K562 (cell line): ENCODE measurements at regions not wholly inside any gene's neighbourhood (a gene's known extent, or its start where the extent isn't known, plus 50 kb on each side); places are given as distances from the start of the nearest gene placed in this dataset.

Experiments used
- ATAC-seq: fragments of 200-7000 bp; cut with Tn5 transposase; 3 replicates; pipeline ENCODE4 v1.9.1; 2020; ENCODE audit warnings: moderate library complexity
- BruUV-seq: library from RNA; stranded (reverse); fragments of 400-500 nt; replicated peaks from 2 replicates; lab custom pipeline; 2021; lab: Mats Ljungman, UMichigan
- CTCF ChIA-PET: fragments of 300-600 bp; formaldehyde crosslinking; extraction: SDS; loops from one replicate; lab custom pipeline; 2021; ENCODE audit warnings: low intra/inter-chr PET ratio; lab: Yijun Ruan, JAX
- POLR2A ChIA-PET: fragments of 300-600, 350-650 bp; sonication (Branson Sonifier 250); formaldehyde crosslinking; extraction: SDS; loops from one replicate; lab custom pipeline; 2021; ENCODE audit warnings: antibody characterized with exemption, inconsistent platforms; lab: Yijun Ruan, JAX
- DNase-seq, 4 experiments: peaks; one replicate each; pipeline versions ENCODE4 v3.0.0 to v3.0.0-alpha.2; 2011 to 2018; ENCODE audit warnings: low spot score in 3 of 4, mixed read lengths in 3 of 4; ENCODE audit errors: extremely low read depth in 1 of 4
- FAIRE-seq: peaks from 2 replicates; lab custom pipeline; 2011; peaks lifted over from hg19 to GRCh38; lab: Jason Lieb, UNC
- H2AFZ ChIP-seq: 2 replicates; pipeline ENCODE4 v1.6.0; 2011; ENCODE audit warnings: low read depth, low read length, control low read depth, inconsistent platforms
- H3K27ac ChIP-seq: fragments of 200-600 bp; 3 replicates; pipeline ENCODE4 v1.8.0; 2011; ENCODE audit warnings: low read depth, mild to moderate bottlenecking, control low read depth, inconsistent platforms, low read length, moderate library complexity, mixed read lengths; ENCODE audit errors: extremely low read depth
- H3K27me3 ChIP-seq, 2 experiments: fragments of 300-600 bp in 1 of 2; 2 replicates in 1 of 2; 3 replicates in 1 of 2; pipeline versions ENCODE4 v1.6.0 to v1.8.0; 2011; ENCODE audit warnings: inconsistent platforms in 2 of 2, low read length in 2 of 2, mild to moderate bottlenecking in 1 of 2, mixed read lengths in 1 of 2, moderate library complexity in 1 of 2; ENCODE audit not compliant: control insufficient read depth in 2 of 2, insufficient read depth in 2 of 2
- H3K36me3 ChIP-seq: fragments of 300-600 bp; 3 replicates; pipeline ENCODE4 v1.8.0; 2011; ENCODE audit warnings: mild to moderate bottlenecking, low read length, inconsistent platforms; ENCODE audit not compliant: control insufficient read depth, insufficient read depth
- H3K4me1 ChIP-seq, 2 experiments: fragments of 200-600 bp in 1 of 2; replicated peaks in 1 of 2; 2 replicates in 1 of 2; 3 replicates in 1 of 2; pipeline versions ENCODE4 v1.5.1 to v1.8.0; 2011; ENCODE audit warnings: inconsistent platforms in 2 of 2, low read length in 2 of 2, mild to moderate bottlenecking in 1 of 2, mixed read lengths in 1 of 2, moderate library complexity in 1 of 2; ENCODE audit not compliant: control insufficient read depth in 2 of 2, insufficient read depth in 2 of 2
- H3K4me2 ChIP-seq: 2 replicates; pipeline ENCODE4 v1.6.1; 2011; ENCODE audit warnings: low read length, control low read depth, inconsistent platforms, mixed read lengths; ENCODE audit not compliant: insufficient read depth
- H3K4me3 ChIP-seq: fragments of 200-600 bp; sonication (generic), shearing (Covaris generic); 2 replicates; pipeline ENCODE4 v1.5.1; 2016; ENCODE audit warnings: control low read depth, inconsistent platforms
- H3K79me2 ChIP-seq: fragments of 200-600 bp; 3 replicates; pipeline ENCODE4 v1.8.0; 2011; ENCODE audit warnings: low read length, inconsistent platforms; ENCODE audit not compliant: control insufficient read depth, insufficient read depth
- H3K9ac ChIP-seq, 2 experiments: 2 replicates each; pipeline versions ENCODE4 v1.6.0 to v1.6.1; 2011; ENCODE audit warnings: low read depth in 2 of 2, low read length in 2 of 2, control low read depth in 1 of 2, inconsistent platforms in 1 of 2, mild to moderate bottlenecking in 1 of 2, mixed read lengths in 1 of 2; ENCODE audit not compliant: insufficient read depth in 1 of 2
- H3K9me1 ChIP-seq: one replicate; pipeline ENCODE4 v1.6.0; 2011; ENCODE audit warnings: inconsistent platforms, mild to moderate bottlenecking, low read length, moderate library complexity; ENCODE audit not compliant: control insufficient read depth, insufficient read depth
- H3K9me3 ChIP-seq: replicated peaks from 2 replicates; pipeline ENCODE4 v1.5.1; 2011; ENCODE audit warnings: low read depth, low read length, inconsistent platforms; ENCODE audit not compliant: control insufficient read depth, insufficient read depth
- H4K20me1 ChIP-seq: replicated peaks from 2 replicates; pipeline ENCODE4 v1.6.1; 2011; ENCODE audit warnings: low read length, inconsistent platforms, mixed read lengths; ENCODE audit not compliant: control insufficient read depth, insufficient read depth
- CHD1 ChIP-seq: fragments of 200-600 bp; sonication (generic); IDR thresholded peaks from one replicate; pipeline ENCODE4 v1.6.1; 2012; ENCODE audit warnings: mild to moderate bottlenecking, moderate library complexity, low read length, inconsistent platforms
- COPS2 ChIP-seq: fragments of 450-650 bp; conservative IDR thresholded peaks from 2 replicates; pipeline ENCODE4 v1.6.1; 2016; ENCODE audit warnings: mild to moderate bottlenecking, moderate library complexity
- FOXA3 ChIP-seq, 2 experiments: fragments of 450-650 bp in 1 of 2; sonication (generic) in 1 of 2; formaldehyde crosslinking; IDR thresholded peaks in 1 of 2; conservative IDR thresholded peaks in 1 of 2; 2 replicates each; pipeline versions ENCODE4 v1.4.0 to v1.8.0; 2020 to 2022; ENCODE audit warnings: mild to moderate bottlenecking in 2 of 2, missing genetic modification reagents in 1 of 2
- PREB ChIP-seq: sonication (generic); formaldehyde crosslinking; IDR thresholded peaks from 2 replicates; pipeline ENCODE4 v1.8.1; 2023; ENCODE audit warnings: mild to moderate bottlenecking, missing genetic modification reagents
- SP1 ChIP-seq: sonication (generic); formaldehyde crosslinking; IDR thresholded peaks from 2 replicates; pipeline ENCODE4 v1.8.1; 2022; ENCODE audit warnings: mild to moderate bottlenecking, missing genetic modification reagents
- TCF7 ChIP-seq: sonication (generic); IDR thresholded peaks from 2 replicates; pipeline ENCODE4 v1.6.1; 2016; ENCODE audit warnings: antibody characterized with exemption, borderline replicate concordance
- THAP12 ChIP-seq: fragments of 250-450 bp; sonication (Bioruptor Pico); IDR thresholded peaks from 2 replicates; pipeline ENCODE4 v1.9.0; 2021; ENCODE audit warnings: mild to moderate bottlenecking, inconsistent platforms
- TSHZ1 ChIP-seq: fragments of 250-450 bp; sonication (Bioruptor Pico); IDR thresholded peaks from 2 replicates; pipeline ENCODE4 v1.4.0; 2020; ENCODE audit warnings: mild to moderate bottlenecking, moderate library complexity
- ZKSCAN3 ChIP-seq: fragments of 250-450 bp; sonication (Bioruptor Pico); IDR thresholded peaks from 2 replicates; pipeline ENCODE4 v1.4.0; 2020
- ZNF655 ChIP-seq: fragments of 250-450 bp; sonication (Bioruptor Pico); IDR thresholded peaks from 2 replicates; pipeline ENCODE4 v1.5.0; 2021
- ZNF780A ChIP-seq: fragments of 250-450 bp; sonication (Bioruptor Pico); IDR thresholded peaks from 2 replicates; pipeline ENCODE4 v1.5.0; 2021; ENCODE audit warnings: mild to moderate bottlenecking
- WGBS: fragments of 100-300 bp; shearing (Covaris generic); methylation state at CpG from one replicate; pipeline ENCODE4 v1.1.6; 2016; ENCODE audit warnings: low coverage, mixed read lengths; ENCODE audit not compliant: insufficient coverage; ENCODE audit errors: missing lambda C conversion rate; 5-methylcytosine and 5-hydroxymethylcytosine counted together
- in situ Hi-C: fragments of 300-500 bp; cut with MboI; formaldehyde crosslinking; loops from 4 replicates; pipeline ENCODE4 v1.15.0; 2018; ENCODE audit warnings: inconsistent platforms, mixed read lengths
- intact Hi-C: fragments of 100-400 bp; cut with micrococcal nuclease; formaldehyde crosslinking; loops from 2 replicates; pipeline ENCODE4 v1.14.2; 2022

- Histone ChIP-seq H3K4me3 (no peak overlapping the region), H3K9me1 (no peaks in the 10 kb centered on the region), H3K36me3 (no peaks in the 10 kb centered on the region), H3K4me2 (no peak overlapping the region), H3K79me2 (no peaks in the 10 kb centered on the region), H3K9me3 (no peaks in the 10 kb centered on the region), H3K27ac (no peak overlapping the region), H2AFZ (no peak overlapping the region), H3K27me3 (no peaks in the 10 kb centered on the region), H3K4me1 (no peaks in the 10 kb centered on the region), H4K20me1 (no peaks in the 10 kb centered on the region), H3K9ac (no peak overlapping the region)
- in situ Hi-C loops: no loop called here
- no peak for DNase-seq
- FAIRE-seq: no peak
- intact Hi-C loops: no loop called here
- no TSS peak for BruUV-seq
- no peak for ATAC-seq
- ChIA-PET POLR2A (no interaction called here), CTCF (no interaction called here)
- 0% methylated on average over 1 of the region's 1 CpG for WGBS
- TF ChIP-seq ZNF655 (CRISPR knock-in tag) (no peak), ZKSCAN3 (CRISPR knock-in tag) (no peak), FOXA3 (CRISPR knock-in tag; conservative IDR thresholded peaks at IDR 0.05 in 1 of 2, IDR thresholded peaks at IDR 0.05 in 1 of 2) (no peak), ZNF780A (CRISPR knock-in tag) (no peak), SP1 (CRISPR knock-in tag) (no peak), TSHZ1 (no peak), TCF7 (no peak), CHD1 (no peak), PREB (CRISPR knock-in tag) (no peak), THAP12 (CRISPR knock-in tag) (no peak), COPS2 (no peak)
These were observed 1027.2 kb upstream of the ACVR2A start for GRCh38 chr2:146817613-146818012.
